HCT116 (cell line): ENCODE measurements at regions not wholly inside any gene's neighbourhood (a gene's known extent, or its start where the extent isn't known, plus 50 kb on each side); places are given as distances from the start of the nearest gene placed in this dataset.

Source experiments
- ATAC-seq: fragments of 200-7000 bp; cut with Tn5 transposase; 2 replicates; pipeline ENCODE4 v1.9.1; 2020; ENCODE audit warnings: mild to moderate bottlenecking, moderate library complexity
- BruUV-seq: library from RNA; stranded (reverse); fragments of 400-500 nt; replicated peaks from 2 replicates; lab custom pipeline; 2021; lab: Mats Ljungman, UMichigan
- CTCF ChIA-PET: fragments of 300-600 bp; sonication (Branson Sonifier 250); formaldehyde crosslinking; loops from one replicate; lab custom pipeline; 2021; ENCODE audit warnings: antibody characterized with exemption; lab: Charles Lee
- POLR2A ChIA-PET: fragments of 300-600, 350-600 bp; sonication (Branson Sonifier 250); formaldehyde crosslinking; loops from one replicate; lab custom pipeline; 2021; ENCODE audit warnings: antibody characterized with exemption; lab: Charles Lee
- RAD21 ChIA-PET, 2 experiments: fragments of 300-600 bp; sonication (Branson Sonifier 250); formaldehyde crosslinking; loops; one replicate each; lab custom pipeline; 2023; ENCODE audit warnings: low total read pairs in 2 of 2; ENCODE audit not compliant: uncharacterized antibody in 2 of 2, unreplicated experiment in 2 of 2, low non-redundant PET in 1 of 2; lab: Charles Lee
- DNase-seq: peaks from one replicate; pipeline ENCODE4 v3.0.0-alpha.2; 2010; ENCODE audit warnings: low read depth, low spot score
- H2AFZ ChIP-seq: fragments of 200-600 bp; shearing (Covaris generic), sonication (generic); 2 replicates; pipeline ENCODE4 v1.6.1; 2017; ENCODE audit warnings: low read depth, mixed run types, mixed read lengths, antibody characterized with exemption, low read length; ENCODE audit not compliant: poor library complexity, severe bottlenecking
- H3K27ac ChIP-seq: 2 replicates; pipeline ENCODE4 v1.5.1; 2012; ENCODE audit warnings: low read depth, low read length
- H3K27me3 ChIP-seq: fragments of 200-600 bp; sonication (generic); 2 replicates; pipeline ENCODE4 v1.6.1; 2016; ENCODE audit warnings: mixed run types, low read length, mixed read lengths; ENCODE audit not compliant: insufficient read depth
- H3K36me3 ChIP-seq, 2 experiments: fragments of 200-500 bp in 1 of 2; fragments of 200-600 bp in 1 of 2; sonication (Bioruptor generic) in 1 of 2; sonication (generic) in 1 of 2; 2 replicates each; pipeline versions ENCODE4 v1.5.1 to v1.6.1; 2014 to 2016; ENCODE audit warnings: low read length in 2 of 2, inconsistent platforms in 1 of 2, mixed read lengths in 1 of 2, mixed run types in 1 of 2; ENCODE audit not compliant: insufficient read depth in 2 of 2, control insufficient read depth in 1 of 2
- H3K4me1 ChIP-seq, 2 experiments: fragments of 200-600 bp in 1 of 2; sonication (generic) in 1 of 2; 2 replicates each; pipeline versions ENCODE4 v1.5.1 to v1.6.1; 2012 to 2017; ENCODE audit warnings: low read length in 2 of 2, inconsistent platforms in 1 of 2, mild to moderate bottlenecking in 1 of 2, mixed read lengths in 1 of 2, mixed run types in 1 of 2, moderate library complexity in 1 of 2; ENCODE audit not compliant: insufficient read depth in 2 of 2, control insufficient read depth in 1 of 2
- H3K4me2 ChIP-seq: fragments of 200-600 bp; sonication (generic); 2 replicates; pipeline ENCODE4 v1.6.1; 2017; ENCODE audit warnings: mixed run types, low read length, mixed read lengths
- H3K4me3 ChIP-seq, 2 experiments: fragments of 200-600 bp in 1 of 2; sonication (generic) in 1 of 2; replicated peaks in 1 of 2; 2 replicates each; pipeline ENCODE4 v1.5.1; 2011 to 2016; ENCODE audit warnings: low read length in 2 of 2, control low read depth in 1 of 2, low read depth in 1 of 2, mild to moderate bottlenecking in 1 of 2, mixed read lengths in 1 of 2, mixed run types in 1 of 2
- H3K79me2 ChIP-seq: fragments of 200-600 bp; sonication (generic); 2 replicates; pipeline ENCODE4 v1.6.1; 2017; ENCODE audit warnings: mild to moderate bottlenecking, mixed run types, low read length, moderate library complexity, mixed read lengths; ENCODE audit not compliant: insufficient read depth
- H3K9ac ChIP-seq: fragments of 200-600 bp; sonication (generic); 2 replicates; pipeline ENCODE4 v1.6.1; 2016; ENCODE audit warnings: low read length, mixed read lengths
- H3K9me2 ChIP-seq: fragments of 200-600 bp; sonication (generic), shearing (Covaris generic); 2 replicates; pipeline ENCODE4 v1.6.1; 2017; ENCODE audit warnings: mixed run types, mild to moderate bottlenecking, moderate library complexity; ENCODE audit not compliant: insufficient read depth
- H3K9me3 ChIP-seq, 2 experiments: fragments of 200-500 bp in 1 of 2; fragments of 200-600 bp in 1 of 2; sonication (Bioruptor generic) in 1 of 2; sonication (generic) in 1 of 2; 2 replicates each; pipeline ENCODE4 v1.6.1; 2014 to 2017; ENCODE audit warnings: low read length in 2 of 2, mixed read lengths in 2 of 2, inconsistent platforms in 1 of 2, low read depth in 1 of 2, mild to moderate bottlenecking in 1 of 2, mixed run types in 1 of 2, moderate library complexity in 1 of 2; ENCODE audit not compliant: control insufficient read depth in 1 of 2, insufficient read depth in 1 of 2
- H4K20me1 ChIP-seq: fragments of 200-600 bp; sonication (generic), shearing (Covaris generic); 2 replicates; pipeline ENCODE4 v1.6.1; 2017; ENCODE audit warnings: mixed run types, mild to moderate bottlenecking, moderate library complexity; ENCODE audit not compliant: insufficient read depth
- CEBPB ChIP-seq: IDR thresholded peaks from 2 replicates; pipeline ENCODE4 v1.6.1; 2012; ENCODE audit warnings: low read depth
- EGR1 ChIP-seq: IDR thresholded peaks from 2 replicates; pipeline ENCODE4 v1.6.1; 2012; ENCODE audit warnings: low read depth
- EZH2 ChIP-seq: fragments of 200-600 bp; sonication (generic); IDR thresholded peaks from 2 replicates; pipeline ENCODE4 v1.6.1; 2017; ENCODE audit warnings: antibody characterized with exemption, mixed run types
- EZH2phosphoT487 ChIP-seq: fragments of 200-600 bp; IDR thresholded peaks from 2 replicates; pipeline ENCODE4 v1.6.1; 2018; ENCODE audit warnings: antibody characterized with exemption, borderline replicate concordance
- FOSL1 ChIP-seq: IDR thresholded peaks from 2 replicates; pipeline ENCODE4 v1.6.1; 2012; ENCODE audit warnings: low read depth
- JUND ChIP-seq: IDR thresholded peaks from 2 replicates; pipeline ENCODE4 v1.6.1; 2012
- MAX ChIP-seq: IDR thresholded peaks from 2 replicates; pipeline ENCODE4 v1.6.1; 2012
- POLR2A ChIP-seq: IDR thresholded peaks from 2 replicates; pipeline ENCODE4 v1.7.0; 2011; ENCODE audit warnings: borderline replicate concordance; ENCODE audit not compliant: insufficient read depth, insufficient read length; ENCODE audit errors: extremely low read depth
- RAD21 ChIP-seq: IDR thresholded peaks from 2 replicates; pipeline ENCODE4 v1.6.1; 2012; ENCODE audit warnings: low read depth, mild to moderate bottlenecking
- SIN3A ChIP-seq: IDR thresholded peaks from 2 replicates; pipeline ENCODE4 v1.6.1; 2012; ENCODE audit warnings: low read depth
- SP1 ChIP-seq: IDR thresholded peaks from 2 replicates; pipeline ENCODE4 v1.6.1; 2012; ENCODE audit warnings: low read depth
- ZFX ChIP-seq: fragments of 450-650 bp; IDR thresholded peaks from 2 replicates; pipeline ENCODE4 v1.6.1; 2017
- intact Hi-C: fragments of 100-400 bp; cut with micrococcal nuclease; formaldehyde crosslinking; loops from 2 replicates; pipeline ENCODE4 v1.10.0; 2022

- TF ChIP-seq CEBPB (no peak), RAD21 (no peak)
These were observed 319.3 kb upstream of the CFAP20DC start (continued) for GRCh38 chr3:59368900-59369675.

DNA sequence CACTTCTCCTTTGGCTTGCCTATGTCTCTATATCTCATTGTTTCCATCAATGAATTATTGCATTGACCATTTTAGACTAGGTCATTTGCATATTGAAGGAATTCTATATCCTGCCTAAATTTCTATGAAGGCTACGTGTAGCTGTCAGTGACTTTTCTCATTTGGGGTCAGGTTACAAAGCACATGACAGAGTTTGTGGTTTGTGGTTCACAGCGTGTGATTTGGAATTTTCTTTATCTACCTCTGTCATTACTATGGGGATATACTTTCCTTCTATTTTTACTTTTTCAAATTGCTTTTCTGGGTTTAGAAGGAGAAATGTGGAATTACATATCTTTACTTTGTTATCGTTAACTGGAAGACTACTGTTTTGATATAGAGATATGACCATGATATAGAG, 317.3 kb upstream of the CFAP20DC start:
- Histone ChIP-seq H2AFZ (no peak overlapping the region), H3K9me2 (no peaks in the 10 kb centered on the region), H4K20me1 (no peaks in the 10 kb centered on the region), H3K79me2 (no peaks in the 10 kb centered on the region), H3K4me3 (no peak overlapping the region), H3K4me1 (no peaks in the 10 kb centered on the region), H3K27ac (no peak overlapping the region), H3K36me3 (no peaks in the 10 kb centered on the region), H3K9me3 (no peaks in the 10 kb centered on the region), H3K9ac (no peak overlapping the region), H3K27me3 (peaks cover 24% of the 10 kb centered on the region; the same call in 1 of the 2 replicates), H3K4me2 (no peak overlapping the region)
- ATAC-seq, result no peak
- ChIA-PET RAD21 (no interaction called here), CTCF (no interaction called here), POLR2A (no interaction called here)
- DNase-seq, result no peak
- no TSS peak for BruUV-seq
- intact Hi-C loops, result no loop called here
- TF ChIP-seq EGR1, result no peak

DNA sequence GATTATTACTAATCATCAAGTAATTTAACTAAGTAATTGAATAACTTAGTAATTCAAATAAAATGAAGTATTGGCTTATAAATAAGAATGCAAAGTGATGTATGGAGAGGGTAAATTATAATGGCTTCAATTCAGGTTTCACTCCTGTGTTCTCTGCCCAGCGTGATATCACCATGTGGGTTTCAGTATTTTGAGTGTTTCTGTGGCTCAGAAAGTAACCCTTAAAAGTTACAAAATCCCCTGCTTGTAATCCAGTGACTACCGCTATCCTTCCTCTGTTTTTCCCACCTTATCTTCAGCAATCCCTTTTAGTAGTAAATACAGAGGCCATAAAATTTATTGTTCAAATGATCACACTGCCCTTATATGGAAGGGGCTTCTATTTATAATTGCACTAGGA, 316.4 kb upstream of the CFAP20DC start:
- Histone ChIP-seq H3K9me3 (no peaks in the 10 kb centered on the region), H3K4me1 (no peaks in the 10 kb centered on the region), H3K9ac (no peak overlapping the region), H4K20me1 (no peaks in the 10 kb centered on the region), H2AFZ (no peak overlapping the region), H3K27me3 (peaks cover 24% of the 10 kb centered on the region; the same call in 1 of the 2 replicates), H3K27ac (no peak overlapping the region), H3K79me2 (no peaks in the 10 kb centered on the region), H3K4me2 (no peak overlapping the region), H3K4me3 (no peak overlapping the region), H3K9me2 (no peaks in the 10 kb centered on the region), H3K36me3 (no peaks in the 10 kb centered on the region)
- RAD21 ChIA-PET, result no interaction called here
- intact Hi-C loops, result no loop called here
- DNase-seq, result no peak
- CTCF ChIA-PET, result no interaction called here
- POLR2A ChIA-PET, result no interaction called here
- no peak for ATAC-seq
- BruUV-seq, result no TSS peak
- TF ChIP-seq EZH2phosphoT487 (no peak), SIN3A (no peak), MAX (no peak), EZH2 (no peak), FOSL1 (no peak), ZFX (no peak), POLR2A (no peak), JUND (no peak), SP1 (no peak), CEBPB (no peak)
- TF ChIP-seq, all 23 proteins: peak for 0
